ENCODE measurements at regions not wholly inside any gene's neighbourhood (a gene's known extent, or its start where the extent isn't known, plus 50 kb on each side); places are given as distances from the start of the nearest gene placed in this dataset.

DNA sequence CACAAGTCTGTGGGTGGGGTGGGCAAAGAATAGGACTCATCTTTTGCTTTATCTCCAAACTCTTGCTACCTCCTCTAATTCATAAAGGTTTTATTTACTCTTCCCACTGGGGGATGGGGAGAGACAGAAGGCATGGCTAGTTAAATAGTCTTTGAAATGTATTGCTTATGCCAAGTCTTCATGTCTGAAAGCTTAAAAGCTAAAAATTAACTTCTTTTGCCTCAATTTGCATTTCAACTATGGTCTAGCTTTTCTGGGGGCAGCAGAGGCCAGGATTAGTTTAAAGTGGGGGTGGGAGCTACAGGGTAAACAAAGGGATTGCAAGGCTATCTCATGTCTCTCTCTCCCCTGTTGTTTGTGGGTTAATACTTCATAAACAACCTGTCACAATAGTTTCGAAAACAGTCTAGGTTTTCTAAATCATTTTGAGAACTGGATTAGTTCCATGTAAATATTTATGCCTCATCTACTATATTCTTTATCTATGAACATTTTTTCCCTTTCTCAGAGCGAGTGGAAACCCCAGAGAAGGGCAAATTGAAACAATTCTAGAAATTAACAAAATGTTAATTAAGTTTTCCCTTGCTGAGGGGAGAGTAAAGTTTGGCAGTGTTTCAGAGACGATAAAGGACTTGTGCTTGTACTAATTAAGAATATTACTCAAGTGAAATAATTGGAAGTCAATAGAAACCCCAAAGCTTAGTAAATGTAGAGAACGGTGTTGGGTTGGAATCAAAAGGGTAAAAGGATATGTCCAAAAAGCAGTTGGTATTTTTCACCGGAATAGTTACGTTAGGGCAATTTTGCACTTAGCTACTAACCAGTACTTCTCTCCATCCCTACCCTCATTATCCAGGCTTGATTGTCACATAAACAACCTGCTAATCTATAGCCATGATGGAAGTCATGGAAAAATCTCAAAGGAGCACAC is 182.2 kb downstream of the GIPC2 start:
- no peak for TF ChIP-seq FOXM1 (IDR thresholded peaks at IDR 0.05; ENCODE audit: borderline replicate concordance, low read depth)
- TF ChIP-seq ZBTB7A (IDR thresholded peaks at IDR 0.05; ENCODE audit: low read depth), result no peak
- TF ChIP-seq EGR1 (IDR thresholded peaks at IDR 0.05), result no peak
- TF ChIP-seq, protein P1, sequence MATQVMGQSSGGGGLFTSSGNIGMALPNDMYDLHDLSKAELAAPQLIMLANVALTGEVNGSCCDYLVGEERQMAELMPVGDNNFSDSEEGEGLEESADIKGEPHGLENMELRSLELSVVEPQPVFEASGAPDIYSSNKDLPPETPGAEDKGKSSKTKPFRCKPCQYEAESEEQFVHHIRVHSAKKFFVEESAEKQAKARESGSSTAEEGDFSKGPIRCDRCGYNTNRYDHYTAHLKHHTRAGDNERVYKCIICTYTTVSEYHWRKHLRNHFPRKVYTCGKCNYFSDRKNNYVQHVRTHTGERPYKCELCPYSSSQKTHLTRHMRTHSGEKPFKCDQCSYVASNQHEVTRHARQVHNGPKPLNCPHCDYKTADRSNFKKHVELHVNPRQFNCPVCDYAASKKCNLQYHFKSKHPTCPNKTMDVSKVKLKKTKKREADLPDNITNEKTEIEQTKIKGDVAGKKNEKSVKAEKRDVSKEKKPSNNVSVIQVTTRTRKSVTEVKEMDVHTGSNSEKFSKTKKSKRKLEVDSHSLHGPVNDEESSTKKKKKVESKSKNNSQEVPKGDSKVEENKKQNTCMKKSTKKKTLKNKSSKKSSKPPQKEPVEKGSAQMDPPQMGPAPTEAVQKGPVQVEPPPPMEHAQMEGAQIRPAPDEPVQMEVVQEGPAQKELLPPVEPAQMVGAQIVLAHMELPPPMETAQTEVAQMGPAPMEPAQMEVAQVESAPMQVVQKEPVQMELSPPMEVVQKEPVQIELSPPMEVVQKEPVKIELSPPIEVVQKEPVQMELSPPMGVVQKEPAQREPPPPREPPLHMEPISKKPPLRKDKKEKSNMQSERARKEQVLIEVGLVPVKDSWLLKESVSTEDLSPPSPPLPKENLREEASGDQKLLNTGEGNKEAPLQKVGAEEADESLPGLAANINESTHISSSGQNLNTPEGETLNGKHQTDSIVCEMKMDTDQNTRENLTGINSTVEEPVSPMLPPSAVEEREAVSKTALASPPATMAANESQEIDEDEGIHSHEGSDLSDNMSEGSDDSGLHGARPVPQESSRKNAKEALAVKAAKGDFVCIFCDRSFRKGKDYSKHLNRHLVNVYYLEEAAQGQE (IDR thresholded peaks at IDR 0.05; ENCODE audit: low read depth), result no peak
- no peak for TF ChIP-seq RAD21 (IDR thresholded peaks at IDR 0.05; ENCODE audit: low read depth)
- no peak for TF ChIP-seq TEAD4 (IDR thresholded peaks at IDR 0.05)
- TF ChIP-seq CREB1 (IDR thresholded peaks at IDR 0.05; ENCODE audit: low read depth), result no peak
- TF ChIP-seq NFIC (IDR thresholded peaks at IDR 0.05), result no peak
- no peak for TF ChIP-seq TAF1 (IDR thresholded peaks at IDR 0.05; ENCODE audit: low read depth)

DNA sequence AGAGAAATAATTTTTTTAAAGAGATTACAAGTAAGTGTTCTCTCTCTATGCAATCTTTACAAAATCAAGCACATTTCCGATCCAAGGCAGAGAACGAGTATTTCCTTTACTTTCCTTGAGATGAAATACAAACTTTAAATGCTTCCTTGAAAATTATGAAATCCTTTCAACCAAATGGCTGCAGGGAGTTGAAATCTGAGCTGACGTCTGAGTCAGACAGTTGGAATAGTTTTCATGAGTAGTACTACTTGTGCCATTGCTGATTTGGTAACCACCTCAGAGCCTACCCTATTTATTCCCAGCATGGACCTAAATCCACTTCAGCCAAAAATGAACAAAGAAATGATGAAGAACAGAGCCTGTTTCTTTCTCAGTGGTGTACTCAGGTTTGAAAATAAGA is 183.6 kb downstream of the GIPC2 start:
- TF ChIP-seq CREB1 (IDR thresholded peaks at IDR 0.05; ENCODE audit: low read depth) (no peak), NFIC (IDR thresholded peaks at IDR 0.05) (no peak), TEAD4 (IDR thresholded peaks at IDR 0.05) (no peak)
- TF ChIP-seq, protein P1 (IDR thresholded peaks at IDR 0.05; ENCODE audit: low read depth), result no peak

DNA sequence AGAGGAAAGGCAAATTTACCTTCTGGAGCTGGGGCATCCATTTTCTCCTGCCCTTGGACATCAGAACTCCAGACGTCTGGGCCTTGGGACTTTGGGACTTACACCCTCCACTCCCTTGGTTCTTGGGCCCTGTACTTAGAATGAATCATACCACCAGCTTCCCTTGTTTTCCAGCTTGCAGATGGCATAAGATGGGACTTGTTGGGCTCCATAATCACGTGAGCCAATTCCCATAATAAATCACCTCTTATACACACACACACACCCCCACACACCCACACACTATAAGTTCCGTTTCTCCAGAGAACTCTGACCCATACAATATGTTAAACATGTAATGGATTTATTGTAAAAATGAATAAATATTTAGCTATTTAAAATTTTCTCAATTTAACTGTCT is 185.7 kb downstream of the GIPC2 start:
- TF ChIP-seq EP300 (IDR thresholded peaks at IDR 0.05; ENCODE audit: borderline replicate concordance), result no peak
- no peak for TF ChIP-seq EGR1 (IDR thresholded peaks at IDR 0.05)
- no peak for TF ChIP-seq CREB1 (IDR thresholded peaks at IDR 0.05; ENCODE audit: low read depth)
- no peak for TF ChIP-seq FOXM1 (IDR thresholded peaks at IDR 0.05; ENCODE audit: borderline replicate concordance, low read depth)
- TF ChIP-seq, protein P2, sequence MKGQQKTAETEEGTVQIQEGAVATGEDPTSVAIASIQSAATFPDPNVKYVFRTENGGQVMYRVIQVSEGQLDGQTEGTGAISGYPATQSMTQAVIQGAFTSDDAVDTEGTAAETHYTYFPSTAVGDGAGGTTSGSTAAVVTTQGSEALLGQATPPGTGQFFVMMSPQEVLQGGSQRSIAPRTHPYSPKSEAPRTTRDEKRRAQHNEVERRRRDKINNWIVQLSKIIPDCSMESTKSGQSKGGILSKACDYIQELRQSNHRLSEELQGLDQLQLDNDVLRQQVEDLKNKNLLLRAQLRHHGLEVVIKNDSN (IDR thresholded peaks at IDR 0.05), result no peak
- TF ChIP-seq TAF1 (IDR thresholded peaks at IDR 0.05; ENCODE audit: low read depth), result no peak
- TF ChIP-seq, protein P1 (IDR thresholded peaks at IDR 0.05; ENCODE audit: low read depth), result no peak
- no peak for TF ChIP-seq TEAD4 (IDR thresholded peaks at IDR 0.05)
- TF ChIP-seq, protein P3, sequence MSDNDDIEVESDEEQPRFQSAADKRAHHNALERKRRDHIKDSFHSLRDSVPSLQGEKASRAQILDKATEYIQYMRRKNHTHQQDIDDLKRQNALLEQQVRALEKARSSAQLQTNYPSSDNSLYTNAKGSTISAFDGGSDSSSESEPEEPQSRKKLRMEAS (IDR thresholded peaks at IDR 0.05), result no peak
- no peak for TF ChIP-seq CEBPB (IDR thresholded peaks at IDR 0.05)
- no peak for TF ChIP-seq RAD21 (IDR thresholded peaks at IDR 0.05; ENCODE audit: low read depth)
- no peak for TF ChIP-seq YY1 (IDR thresholded peaks at IDR 0.05; ENCODE audit: low read depth)
- no peak for TF ChIP-seq NFIC (IDR thresholded peaks at IDR 0.05)
- TF ChIP-seq ZBTB7A (IDR thresholded peaks at IDR 0.05; ENCODE audit: low read depth), result no peak
- TF ChIP-seq TCF12 (IDR thresholded peaks at IDR 0.05; ENCODE audit: low read depth), result no peak

DNA sequence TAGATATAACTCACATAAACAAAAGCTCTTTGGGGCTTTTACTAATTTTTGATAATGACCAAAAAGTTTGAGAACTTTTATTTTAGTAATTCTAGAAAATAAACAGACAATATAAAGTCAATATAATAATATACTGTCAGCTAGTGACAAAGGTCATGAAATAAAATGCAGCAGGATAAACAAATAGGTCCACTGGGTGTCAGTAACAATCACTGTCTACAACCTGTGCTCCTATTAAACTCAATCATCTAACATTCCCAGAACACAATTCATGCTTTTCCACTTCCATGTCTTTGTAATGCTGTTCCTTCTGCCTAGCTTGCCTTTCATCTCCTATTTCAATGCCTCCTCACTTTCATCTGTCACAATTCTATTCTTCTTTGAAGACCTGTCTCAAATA is 186.1 kb downstream of the GIPC2 start:
- TF ChIP-seq TCF12 (IDR thresholded peaks at IDR 0.05; ENCODE audit: low read depth) (no peak), NFIC (IDR thresholded peaks at IDR 0.05) (no peak), YY1 (IDR thresholded peaks at IDR 0.05; ENCODE audit: low read depth) (no peak), TEAD4 (IDR thresholded peaks at IDR 0.05) (no peak), TAF1 (IDR thresholded peaks at IDR 0.05; ENCODE audit: low read depth) (no peak), RAD21 (IDR thresholded peaks at IDR 0.05; ENCODE audit: low read depth) (no peak)
- TF ChIP-seq, protein P3 (IDR thresholded peaks at IDR 0.05), result no peak
- TF ChIP-seq, protein P1 (IDR thresholded peaks at IDR 0.05; ENCODE audit: low read depth), result no peak
